ENCODE measurements at regions not wholly inside any gene's neighbourhood (a gene's known extent, or its start where the extent isn't known, plus 50 kb on each side); places are given as distances from the start of the nearest gene placed in this dataset.

GRCh38 chr3:110933821-110934426 is 137.7 kb upstream of the NECTIN3 start:
- Histone ChIP-seq H3K9me3 (ENCODE audit: control insufficient read depth, low read depth, low read length) (no peaks in the 10 kb centered on the region), H3K4ac (ENCODE audit: low read depth, low read length) (no peak overlapping the region), H3K79me2 (ENCODE audit: insufficient read depth, low read length) (peaks cover 9% of the 10 kb centered on the region; the same call in 1 of the 2 replicates), H3K18ac (ENCODE audit: insufficient read length, low read depth, low read length) (no peak overlapping the region), H2BK120ac (ENCODE audit: low read depth, low read length, poor library complexity, severe bottlenecking) (no peak overlapping the region), H4K8ac (replicated peaks; ENCODE audit: insufficient read length, low read depth, low read length) (no peak overlapping the region), H3K4me2 (ENCODE audit: insufficient read depth, insufficient read length, low read length) (no peak overlapping the region), H3K27me3 (ENCODE audit: insufficient read depth, low read length) (no peaks in the 10 kb centered on the region), H3T11ph (ENCODE audit: low read length) (no peak overlapping the region), H3K4me1 (ENCODE audit: insufficient read depth, low read length) (no peaks in the 10 kb centered on the region), H4K5ac (ENCODE audit: insufficient read length, low read depth, low read length) (no peak overlapping the region), H2AK5ac (ENCODE audit: insufficient read length, low read length) (no peak overlapping the region), H4K20me1 (ENCODE audit: control insufficient read depth, insufficient read depth, insufficient read length) (no peaks in the 10 kb centered on the region), H3K56ac (ENCODE audit: insufficient read length, low read depth, low read length) (no peak overlapping the region), H3K23me2 (ENCODE audit: insufficient read length, low read depth, low read length, poor library complexity, severe bottlenecking) (no peaks in the 10 kb centered on the region), H2BK15ac (ENCODE audit: low read depth, low read length) (no peak overlapping the region), H3K9ac (ENCODE audit: extremely low read depth, insufficient read length, low read length) (no peak overlapping the region), H3K23ac (ENCODE audit: insufficient read length, low read depth, low read length) (no peak overlapping the region), H2AFZ (ENCODE audit: low read length) (no peak overlapping the region), H3K27ac (ENCODE audit: insufficient read length, low read depth, low read length) (no peak overlapping the region), H3K79me1 (ENCODE audit: insufficient read depth, low read depth, low read length, poor library complexity, severe bottlenecking) (no peaks in the 10 kb centered on the region), H2BK12ac (ENCODE audit: insufficient read length, low read depth, low read length) (no peak overlapping the region), H3K14ac (ENCODE audit: insufficient read depth, low read length) (no peak overlapping the region), H4K91ac (ENCODE audit: insufficient read length, low read depth, low read length) (no peak overlapping the region), H2BK5ac (ENCODE audit: insufficient read length, low read length) (no peak overlapping the region), H2BK20ac (ENCODE audit: low read depth, low read length, poor library complexity, severe bottlenecking) (no peak overlapping the region)
- no peak for TF ChIP-seq CTCF (conservative IDR thresholded peaks at IDR 0.05)
- Mint-ChIP-seq H3K27ac (no peak overlapping the region), H3K9me3 (no peaks in the 10 kb centered on the region; a peak in 1 of 5 replicates), H3K27me3 (ENCODE audit: low read depth) (no peaks in the 10 kb centered on the region), H3K4me1 (peaks cover 0 to 3% of the 10 kb centered on the region in 2 experiments; a peak in 1 of 4 replicates), H3K36me3 (ENCODE audit: insufficient read depth in 1 of 3, low read depth in 3 of 3) (no peaks in the 10 kb centered on the region), H3K4me3 (no peak overlapping the region)
- DNase-seq = no peak
- no CpG with 5 or more reads among the region's 4 CpGs for WGBS (ENCODE audit: extremely low coverage, insufficient read length, low lambda C conversion rate)

Data from H9 (cell line).